SK-N-SH (cell line): ENCODE measurements at regions not wholly inside any gene's neighbourhood (a gene's known extent, or its start where the extent isn't known, plus 50 kb on each side); places are given as distances from the start of the nearest gene placed in this dataset.

Source experiments
- CTCF ChIA-PET: fragments of 300-600, 350-600 bp; formaldehyde crosslinking; extraction: SDS; loops from one replicate; lab custom pipeline; 2021; lab: Yijun Ruan, JAX
- POLR2A ChIA-PET: fragments of 350-600 bp; sonication (Branson Sonifier 250); formaldehyde crosslinking; extraction: SDS; loops from one replicate; lab custom pipeline; 2020; ENCODE audit warnings: antibody characterized with exemption, inconsistent platforms; lab: Yijun Ruan, JAX
- DNase-seq: peaks from one replicate; pipeline ENCODE4 v3.0.0; 2012
- H2AFZ ChIP-seq: fragments of 200-600 bp; sonication (generic); 2 replicates; pipeline ENCODE4 v1.8.1; 2016; ENCODE audit warnings: antibody characterized with exemption, mild to moderate bottlenecking, low read depth
- H3F3A ChIP-seq: fragments of 200-600 bp; sonication (generic); replicated peaks from 2 replicates; pipeline ENCODE3; 2016; ENCODE audit warnings: antibody characterized with exemption, mild to moderate bottlenecking; ENCODE audit not compliant: insufficient read depth
- H3K27ac ChIP-seq, 2 experiments: fragments of 200-500 bp in 1 of 2; fragments of 200-600 bp in 1 of 2; sonication (Bioruptor generic) in 1 of 2; sonication (generic), shearing (Covaris generic) in 1 of 2; 2 replicates each; pipeline versions ENCODE4 v1.5.1 to v1.6.1; 2014 to 2016; ENCODE audit warnings: low read depth in 2 of 2, inconsistent platforms in 1 of 2, low read length in 1 of 2, mild to moderate bottlenecking in 1 of 2, mixed read lengths in 1 of 2
- H3K27me3 ChIP-seq: fragments of 200-600 bp; sonication (generic), shearing (Covaris generic); 2 replicates; pipeline ENCODE4 v1.6.1; 2016; ENCODE audit warnings: mixed run types; ENCODE audit not compliant: insufficient read depth
- H3K36me3 ChIP-seq, 2 experiments: fragments of 200-500 bp in 1 of 2; fragments of 200-600 bp in 1 of 2; sonication (Bioruptor generic) in 1 of 2; sonication (generic) in 1 of 2; replicated peaks in 1 of 2; 2 replicates each; pipeline versions ENCODE3 to v1.5.1; 2014 to 2016; ENCODE audit warnings: low read length in 1 of 2, mild to moderate bottlenecking in 1 of 2; ENCODE audit not compliant: insufficient read depth in 2 of 2, control insufficient read depth in 1 of 2
- H3K4me1 ChIP-seq, 2 experiments: fragments of 200-500 bp in 1 of 2; fragments of 200-600 bp in 1 of 2; sonication (Bioruptor generic) in 1 of 2; sonication (generic), shearing (Covaris generic) in 1 of 2; 2 replicates each; pipeline versions ENCODE4 v1.5.1 to v1.6.1; 2014 to 2016; ENCODE audit warnings: low read depth in 1 of 2, low read length in 1 of 2, mixed run types in 1 of 2; ENCODE audit not compliant: insufficient read depth in 2 of 2, control insufficient read depth in 1 of 2
- H3K4me2 ChIP-seq: fragments of 200-600 bp; sonication (generic), shearing (Covaris generic); 2 replicates; pipeline ENCODE4 v1.6.1; 2017; ENCODE audit warnings: mixed run types
- H3K4me3 ChIP-seq, 2 experiments: fragments of 200-500 bp in 1 of 2; fragments of 200-600 bp in 1 of 2; sonication (Bioruptor generic) in 1 of 2; sonication (generic), shearing (Covaris generic) in 1 of 2; 2 replicates each; pipeline versions ENCODE4 v1.5.1 to v1.8.1; 2014 to 2016; ENCODE audit warnings: low read depth in 2 of 2, inconsistent platforms in 1 of 2, low read length in 1 of 2, mild to moderate bottlenecking in 1 of 2, mixed read lengths in 1 of 2, moderate library complexity in 1 of 2
- H3K79me2 ChIP-seq: fragments of 200-600 bp; sonication (generic); 2 replicates; pipeline ENCODE4 v1.8.1; 2017; ENCODE audit warnings: mild to moderate bottlenecking; ENCODE audit not compliant: insufficient read depth
- H3K9ac ChIP-seq: fragments of 200-600 bp; sonication (generic); 2 replicates; pipeline ENCODE4 v1.6.1; 2017; ENCODE audit warnings: mixed run types
- H3K9me2 ChIP-seq: fragments of 200-600 bp; sonication (generic); 2 replicates; pipeline ENCODE4 v1.6.1; 2017; ENCODE audit warnings: mixed run types
- H3K9me3 ChIP-seq: fragments of 200-600 bp; sonication (generic); 2 replicates; pipeline ENCODE4 v1.6.1; 2017; ENCODE audit warnings: mixed run types, mild to moderate bottlenecking, moderate library complexity
- H4K20me1 ChIP-seq: fragments of 200-600 bp; sonication (generic); 2 replicates; pipeline ENCODE4 v1.6.1; 2017; ENCODE audit warnings: mild to moderate bottlenecking, mixed run types; ENCODE audit not compliant: insufficient read depth
- ELF1 ChIP-seq: IDR thresholded peaks from 2 replicates; pipeline ENCODE4 v1.4.0; 2012
- EP300 ChIP-seq, 2 experiments: IDR thresholded peaks; 2 replicates each; pipeline versions ENCODE4 v1.4.0 to v1.6.1; 2012; ENCODE audit warnings: borderline replicate concordance in 1 of 2, low read depth in 1 of 2, low read length in 1 of 2
- FOSL2 ChIP-seq: IDR thresholded peaks from 2 replicates; pipeline ENCODE4 v1.4.0; 2012; ENCODE audit warnings: low read depth, mild to moderate bottlenecking, moderate library complexity, borderline replicate concordance
- GABPA ChIP-seq: IDR thresholded peaks from 2 replicates; pipeline ENCODE4 v1.4.0; 2012; ENCODE audit warnings: low read depth, mild to moderate bottlenecking
- JUND ChIP-seq: IDR thresholded peaks from 2 replicates; pipeline ENCODE4 v1.4.0; 2012
- MAX ChIP-seq: IDR thresholded peaks from 2 replicates; pipeline ENCODE4 v1.4.0; 2012; ENCODE audit warnings: low read depth
- MXI1 ChIP-seq: IDR thresholded peaks from 2 replicates; pipeline ENCODE4 v1.6.1; 2012; ENCODE audit warnings: mild to moderate bottlenecking, low read depth, low read length, improper control_type of control experiment
- RAD21 ChIP-seq: IDR thresholded peaks from 2 replicates; pipeline ENCODE4 v1.6.1; 2012; ENCODE audit warnings: mild to moderate bottlenecking, low read length
- REST ChIP-seq: IDR thresholded peaks from 2 replicates; pipeline ENCODE4 v1.6.1; 2012; ENCODE audit warnings: mild to moderate bottlenecking, low read depth, low read length, moderate library complexity
- RXRA ChIP-seq: IDR thresholded peaks from 2 replicates; pipeline ENCODE4 v1.4.0; 2012; ENCODE audit warnings: low read depth, mild to moderate bottlenecking, borderline replicate concordance
- SMC3 ChIP-seq: IDR thresholded peaks from 2 replicates; pipeline ENCODE4 v1.6.1; 2012; ENCODE audit warnings: low read depth, low read length, improper control_type of control experiment
- YY1 ChIP-seq: IDR thresholded peaks from 2 replicates; pipeline ENCODE4 v1.4.0; 2012; ENCODE audit warnings: low read depth, mild to moderate bottlenecking
- whole genome bisulfite sequencing: methylation state at CpG from one replicate; pipeline ENCODE4 v1.1.6; 2017; ENCODE audit warnings: low lambda C conversion rate; 5-methylcytosine and 5-hydroxymethylcytosine counted together

- no peaks in the 10 kb centered on the region for H3K9me2 ChIP-seq
- no peaks in the 10 kb centered on the region for H4K20me1 ChIP-seq
- no peaks in the 10 kb centered on the region for H3K79me2 ChIP-seq
- no peak overlapping the region for H2AFZ ChIP-seq
- no peaks in the 10 kb centered on the region for H3K36me3 ChIP-seq
- no peak overlapping the region for H3K4me2 ChIP-seq
- no peak overlapping the region for H3K4me3 ChIP-seq
- no peaks in the 10 kb centered on the region for H3K9me3 ChIP-seq
- H3K9ac ChIP-seq: no peak overlapping the region
- peaks cover 0 to 15% of the 10 kb centered on the region in 2 experiments; a peak in 1 of 4 replicates for H3K4me1 ChIP-seq
- H3F3A ChIP-seq: no peaks in the 10 kb centered on the region
- H3K27me3 ChIP-seq: no peaks in the 10 kb centered on the region
- POLR2A ChIA-PET: interaction anchor here (0.6 kb wide), 1 partner anchor 11 kb away, joined by 4 read pairs; no protein-coding TSS in a partner anchor
- H3K27ac ChIP-seq: no peak overlapping the region
- 24% methylated on average over 4 of the region's 4 CpGs for WGBS
- CTCF ChIA-PET: no interaction called here
- TF ChIP-seq REST (no peak), MXI1 (no peak), RXRA (no peak), JUND (no peak), RAD21 (no peak), YY1 (no peak), SMC3 (no peak), GABPA (no peak), ELF1 (no peak)
- DNase-seq: peak; percentile 24
Observed at GRCh38 chr11:79668575-79668974, 227.7 kb upstream of the TENM4 start.

GRCh38 chr11:79667380-79667779 is 226.6 kb upstream of the TENM4 start:
- POLR2A ChIA-PET: no interaction called here
- Histone ChIP-seq H3K9ac (no peak overlapping the region), H4K20me1 (no peaks in the 10 kb centered on the region), H3K27me3 (no peaks in the 10 kb centered on the region), H3F3A (no peaks in the 10 kb centered on the region), H3K9me2 (no peaks in the 10 kb centered on the region), H3K4me2 (no peak overlapping the region), H3K4me3 (no peak overlapping the region), H3K4me1 (peaks cover 0 to 15% of the 10 kb centered on the region in 2 experiments; a peak in 1 of 4 replicates), H3K79me2 (no peaks in the 10 kb centered on the region), H3K27ac (no peak overlapping the region), H3K36me3 (no peaks in the 10 kb centered on the region), H3K9me3 (no peaks in the 10 kb centered on the region), H2AFZ (no peak overlapping the region)
- 22% methylated on average over 4 of the region's 4 CpGs for WGBS
- TF ChIP-seq RXRA: no peak
- no peak for TF ChIP-seq EP300 (IDR thresholded peaks at IDR 0.05; ENCODE audit: borderline replicate concordance in 1 of 2, low read depth in 1 of 2, low read length in 1 of 2)
- TF ChIP-seq MAX: no peak
- no peak for TF ChIP-seq FOSL2
- CTCF ChIA-PET: interaction anchor here (1.3 kb wide), 1 partner anchor 29 kb away, joined by 3 read pairs; no protein-coding TSS in a partner anchor
- no peak for DNase-seq
